ENCODE measurements at regions not wholly inside any gene's neighbourhood (a gene's known extent, or its start where the extent isn't known, plus 50 kb on each side); places are given as distances from the start of the nearest gene placed in this dataset.

- no peak for TF ChIP-seq EZH2 (IDR thresholded peaks at IDR 0.05; ENCODE audit: borderline replicate concordance, insufficient read depth, low read depth, low read length, poor library complexity, severe bottlenecking)
- TF ChIP-seq, protein P1, sequence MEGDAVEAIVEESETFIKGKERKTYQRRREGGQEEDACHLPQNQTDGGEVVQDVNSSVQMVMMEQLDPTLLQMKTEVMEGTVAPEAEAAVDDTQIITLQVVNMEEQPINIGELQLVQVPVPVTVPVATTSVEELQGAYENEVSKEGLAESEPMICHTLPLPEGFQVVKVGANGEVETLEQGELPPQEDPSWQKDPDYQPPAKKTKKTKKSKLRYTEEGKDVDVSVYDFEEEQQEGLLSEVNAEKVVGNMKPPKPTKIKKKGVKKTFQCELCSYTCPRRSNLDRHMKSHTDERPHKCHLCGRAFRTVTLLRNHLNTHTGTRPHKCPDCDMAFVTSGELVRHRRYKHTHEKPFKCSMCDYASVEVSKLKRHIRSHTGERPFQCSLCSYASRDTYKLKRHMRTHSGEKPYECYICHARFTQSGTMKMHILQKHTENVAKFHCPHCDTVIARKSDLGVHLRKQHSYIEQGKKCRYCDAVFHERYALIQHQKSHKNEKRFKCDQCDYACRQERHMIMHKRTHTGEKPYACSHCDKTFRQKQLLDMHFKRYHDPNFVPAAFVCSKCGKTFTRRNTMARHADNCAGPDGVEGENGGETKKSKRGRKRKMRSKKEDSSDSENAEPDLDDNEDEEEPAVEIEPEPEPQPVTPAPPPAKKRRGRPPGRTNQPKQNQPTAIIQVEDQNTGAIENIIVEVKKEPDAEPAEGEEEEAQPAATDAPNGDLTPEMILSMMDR (IDR thresholded peaks at IDR 0.05) = no peak
Measured at GRCh38 chr2:198279026-198279425, 474.6 kb downstream of the PLCL1 start.
